WTC11 (cell line): ENCODE measurements at regions not wholly inside any gene's neighbourhood (a gene's known extent, or its start where the extent isn't known, plus 50 kb on each side); places are given as distances from the start of the nearest gene placed in this dataset.

Experiments
- ATAC-seq: fragments of 200-7000 bp; cut with Tn5 transposase; 2 replicates; pipeline ENCODE4 v1.10.0; 2021; ENCODE audit warnings: mild to moderate bottlenecking, moderate library complexity
- CTCF ChIA-PET: fragments of 300-600 bp; sonication (Branson Sonifier 250); formaldehyde crosslinking; loops from one replicate; lab custom pipeline; 2021; ENCODE audit warnings: antibody characterized with exemption; lab: Charles Lee
- POLR2A ChIA-PET: fragments of 350-600 bp; sonication (Branson Sonifier 250); formaldehyde crosslinking; loops from one replicate; lab custom pipeline; 2021; ENCODE audit warnings: antibody characterized with exemption; lab: Charles Lee
- DNase-seq: peaks from one replicate; pipeline ENCODE4 v3.0.0; 2021; ENCODE audit warnings: low spot score
- H3K27ac Mint-ChIP-seq: 2 replicates; pipeline ENCODE4 v1.8.0; 2021; ENCODE audit warnings: mixed read lengths
- H3K27me3 Mint-ChIP-seq: 2 replicates; pipeline ENCODE4 v1.8.0; 2021; ENCODE audit warnings: low read depth, mild to moderate bottlenecking, moderate library complexity, mixed read lengths
- H3K36me3 Mint-ChIP-seq: 2 replicates; pipeline ENCODE4 v1.8.0; 2021; ENCODE audit warnings: mixed read lengths
- H3K4me1 Mint-ChIP-seq: 2 replicates; pipeline ENCODE4 v1.8.0; 2022; ENCODE audit warnings: mixed read lengths
- H3K4me3 Mint-ChIP-seq: 2 replicates; pipeline ENCODE4 v1.8.0; 2021; ENCODE audit warnings: mild to moderate bottlenecking, moderate library complexity, mixed read lengths
- H3K9me3 Mint-ChIP-seq: 2 replicates; pipeline ENCODE4 v1.8.0; 2021; ENCODE audit warnings: mixed read lengths
- FOXK1 ChIP-seq: sonication (generic); formaldehyde crosslinking; IDR thresholded peaks from 2 replicates; pipeline ENCODE4 v1.8.0; 2022; ENCODE audit warnings: mild to moderate bottlenecking, moderate library complexity, missing genetic modification reagents
- GABPB1 ChIP-seq: sonication (generic); formaldehyde crosslinking; IDR thresholded peaks from 2 replicates; pipeline ENCODE4 v1.8.1; 2023; ENCODE audit warnings: mild to moderate bottlenecking, missing genetic modification reagents
- NR1H2 ChIP-seq: sonication (generic); formaldehyde crosslinking; IDR thresholded peaks from 2 replicates; pipeline ENCODE4 v1.9.0; 2021; ENCODE audit warnings: mild to moderate bottlenecking, moderate library complexity, missing genetic modification reagents
- PRRX2 ChIP-seq: fragments of 250-450 bp; sonication (Bioruptor Pico); IDR thresholded peaks from 2 replicates; pipeline ENCODE4 v1.8.0; 2021; ENCODE audit warnings: mild to moderate bottlenecking
- RELA ChIP-seq: sonication (generic); formaldehyde crosslinking; IDR thresholded peaks from 2 replicates; pipeline ENCODE4 v1.8.1; 2022; ENCODE audit warnings: missing genetic modification reagents, mild to moderate bottlenecking, borderline replicate concordance
- ZNF219 ChIP-seq: sonication (generic); formaldehyde crosslinking; IDR thresholded peaks from 2 replicates; pipeline ENCODE4 v1.8.0; 2023; ENCODE audit warnings: missing genetic modification reagents, mild to moderate bottlenecking, borderline replicate concordance
- ZNF396 ChIP-seq: fragments of 250-450 bp; sonication (Bioruptor Pico); IDR thresholded peaks from 2 replicates; pipeline ENCODE4 v1.8.0; 2021; ENCODE audit warnings: mild to moderate bottlenecking, moderate library complexity, borderline replicate concordance
- ZNF423 ChIP-seq: fragments of 250-450 bp; sonication (Bioruptor Pico); IDR thresholded peaks from 2 replicates; pipeline ENCODE4 v2.1.2; 2022; ENCODE audit warnings: mild to moderate bottlenecking, moderate library complexity
- TF ChIP-seq, protein P1 (sequence below): sonication (generic); formaldehyde crosslinking; IDR thresholded peaks from 2 replicates; pipeline ENCODE4 v1.8.1; 2022; ENCODE audit warnings: low read depth, mild to moderate bottlenecking, moderate library complexity, missing genetic modification reagents, borderline replicate concordance
- TF ChIP-seq, protein P2 (sequence below): sonication (generic); formaldehyde crosslinking; IDR thresholded peaks from 2 replicates; pipeline ENCODE4 v1.8.0; 2022; ENCODE audit warnings: mild to moderate bottlenecking, missing genetic modification reagents
- TF ChIP-seq, protein P3 (sequence below): sonication (generic); formaldehyde crosslinking; IDR thresholded peaks from 2 replicates; pipeline ENCODE4 v1.8.1; 2023; ENCODE audit warnings: mild to moderate bottlenecking, missing genetic modification reagents
- TF ChIP-seq, protein P4 (sequence below): fragments of 200-600 bp; IDR thresholded peaks from 2 replicates; pipeline ENCODE4 v1.8.0; 2022; ENCODE audit warnings: antibody characterized with exemption
- TF ChIP-seq, protein P5 (sequence below): sonication (generic); formaldehyde crosslinking; IDR thresholded peaks from 2 replicates; pipeline ENCODE4 v1.8.1; 2022; ENCODE audit warnings: missing genetic modification reagents, borderline replicate concordance
- TF ChIP-seq, protein P6 (sequence below): sonication (generic); formaldehyde crosslinking; IDR thresholded peaks from 2 replicates; pipeline ENCODE4 v1.8.1; 2023; ENCODE audit warnings: mild to moderate bottlenecking, missing genetic modification reagents, moderate library complexity
- TF ChIP-seq, protein P7 (sequence below): fragments of 250-450 bp; sonication (Bioruptor Pico); IDR thresholded peaks from 2 replicates; pipeline ENCODE4 v1.9.0; 2021; ENCODE audit warnings: mild to moderate bottlenecking, borderline replicate concordance

DNA sequence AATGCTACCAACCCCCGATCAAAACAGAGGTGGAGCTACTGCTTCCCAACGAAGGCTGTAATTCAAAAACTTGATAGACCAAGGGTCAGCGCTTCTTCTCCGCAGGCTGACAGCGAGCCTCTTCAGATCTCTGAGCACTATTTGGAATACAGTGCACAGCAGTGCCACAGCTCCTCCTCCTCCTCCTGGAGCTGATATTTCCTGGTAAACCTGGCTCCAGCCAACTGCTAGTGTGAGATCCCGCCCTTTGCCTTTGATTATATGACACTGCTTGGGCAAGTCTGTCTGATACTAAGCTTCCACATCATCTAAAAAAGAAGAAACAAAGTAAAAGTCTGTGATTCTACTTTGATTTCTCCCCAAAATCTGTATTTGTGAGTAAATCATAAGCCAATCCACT lies 710.5 kb downstream of the DACH1 start (continued):
- TF ChIP-seq, protein P1, sequence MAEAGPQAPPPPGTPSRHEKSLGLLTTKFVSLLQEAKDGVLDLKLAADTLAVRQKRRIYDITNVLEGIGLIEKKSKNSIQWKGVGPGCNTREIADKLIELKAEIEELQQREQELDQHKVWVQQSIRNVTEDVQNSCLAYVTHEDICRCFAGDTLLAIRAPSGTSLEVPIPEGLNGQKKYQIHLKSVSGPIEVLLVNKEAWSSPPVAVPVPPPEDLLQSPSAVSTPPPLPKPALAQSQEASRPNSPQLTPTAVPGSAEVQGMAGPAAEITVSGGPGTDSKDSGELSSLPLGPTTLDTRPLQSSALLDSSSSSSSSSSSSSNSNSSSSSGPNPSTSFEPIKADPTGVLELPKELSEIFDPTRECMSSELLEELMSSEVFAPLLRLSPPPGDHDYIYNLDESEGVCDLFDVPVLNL (CRISPR knock-in tag): no peak
- TF ChIP-seq PRRX2 (CRISPR knock-in tag): no peak
- TF ChIP-seq, protein P2, sequence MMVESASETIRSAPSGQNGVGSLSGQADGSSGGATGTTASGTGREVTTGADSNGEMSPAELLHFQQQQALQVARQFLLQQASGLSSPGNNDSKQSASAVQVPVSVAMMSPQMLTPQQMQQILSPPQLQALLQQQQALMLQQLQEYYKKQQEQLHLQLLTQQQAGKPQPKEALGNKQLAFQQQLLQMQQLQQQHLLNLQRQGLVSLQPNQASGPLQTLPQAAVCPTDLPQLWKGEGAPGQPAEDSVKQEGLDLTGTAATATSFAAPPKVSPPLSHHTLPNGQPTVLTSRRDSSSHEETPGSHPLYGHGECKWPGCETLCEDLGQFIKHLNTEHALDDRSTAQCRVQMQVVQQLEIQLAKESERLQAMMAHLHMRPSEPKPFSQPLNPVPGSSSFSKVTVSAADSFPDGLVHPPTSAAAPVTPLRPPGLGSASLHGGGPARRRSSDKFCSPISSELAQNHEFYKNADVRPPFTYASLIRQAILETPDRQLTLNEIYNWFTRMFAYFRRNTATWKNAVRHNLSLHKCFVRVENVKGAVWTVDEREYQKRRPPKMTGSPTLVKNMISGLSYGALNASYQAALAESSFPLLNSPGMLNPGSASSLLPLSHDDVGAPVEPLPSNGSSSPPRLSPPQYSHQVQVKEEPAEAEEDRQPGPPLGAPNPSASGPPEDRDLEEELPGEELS: no peak

DNA sequence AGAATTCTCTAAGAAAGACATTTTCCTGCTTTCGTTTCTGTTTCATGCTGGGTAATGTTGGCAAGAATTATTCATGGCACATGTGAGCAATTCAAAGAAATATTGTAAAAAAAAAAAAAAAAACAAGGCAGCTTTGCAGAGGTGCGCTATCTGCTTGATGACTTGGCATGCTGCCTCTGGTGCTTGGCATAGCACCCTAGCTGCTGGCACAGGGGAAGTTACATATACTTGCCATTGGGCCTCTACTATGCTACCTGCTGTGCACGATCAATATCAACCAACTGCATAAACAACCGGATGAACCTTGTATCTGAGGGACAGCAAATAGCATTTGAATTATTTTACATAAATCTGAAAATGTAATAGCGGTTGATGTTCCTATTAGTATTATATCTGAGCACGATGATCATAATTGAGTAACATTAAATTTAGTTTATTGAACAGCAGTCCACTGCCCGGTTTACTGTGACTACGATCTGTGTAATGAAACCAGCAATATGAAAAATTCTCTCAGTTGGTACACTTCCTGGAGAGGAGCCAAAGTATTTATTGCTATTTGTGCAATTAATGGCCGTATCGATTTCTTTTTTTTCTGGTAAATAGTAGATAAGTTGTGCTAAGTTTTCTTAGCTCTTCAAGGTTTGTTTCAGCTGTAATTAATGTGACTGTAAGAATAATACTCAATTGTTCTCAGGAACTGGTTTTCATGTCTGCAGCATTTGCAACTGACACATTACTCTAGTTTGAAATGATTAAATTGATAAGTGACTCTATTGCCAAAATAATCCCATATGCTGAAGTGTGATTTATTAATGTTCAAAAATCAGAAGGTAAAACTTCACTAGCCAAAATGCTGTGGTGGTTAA lies 717.3 kb downstream of the DACH1 start:
- H3K27ac Mint-ChIP-seq: no peak overlapping the region
- no peaks in the 10 kb centered on the region for H3K4me1 Mint-ChIP-seq
- ATAC-seq (no peak), DNase-seq (no peak)
- POLR2A ChIA-PET: interaction anchor here (0.5 kb wide), 1 partner anchor 383 kb away, joined by 3 read pairs; no protein-coding TSS in a partner anchor
- CTCF ChIA-PET: no interaction called here
- H3K9me3 Mint-ChIP-seq: peaks cover 8% of the 10 kb centered on the region
- TF ChIP-seq, protein P3, sequence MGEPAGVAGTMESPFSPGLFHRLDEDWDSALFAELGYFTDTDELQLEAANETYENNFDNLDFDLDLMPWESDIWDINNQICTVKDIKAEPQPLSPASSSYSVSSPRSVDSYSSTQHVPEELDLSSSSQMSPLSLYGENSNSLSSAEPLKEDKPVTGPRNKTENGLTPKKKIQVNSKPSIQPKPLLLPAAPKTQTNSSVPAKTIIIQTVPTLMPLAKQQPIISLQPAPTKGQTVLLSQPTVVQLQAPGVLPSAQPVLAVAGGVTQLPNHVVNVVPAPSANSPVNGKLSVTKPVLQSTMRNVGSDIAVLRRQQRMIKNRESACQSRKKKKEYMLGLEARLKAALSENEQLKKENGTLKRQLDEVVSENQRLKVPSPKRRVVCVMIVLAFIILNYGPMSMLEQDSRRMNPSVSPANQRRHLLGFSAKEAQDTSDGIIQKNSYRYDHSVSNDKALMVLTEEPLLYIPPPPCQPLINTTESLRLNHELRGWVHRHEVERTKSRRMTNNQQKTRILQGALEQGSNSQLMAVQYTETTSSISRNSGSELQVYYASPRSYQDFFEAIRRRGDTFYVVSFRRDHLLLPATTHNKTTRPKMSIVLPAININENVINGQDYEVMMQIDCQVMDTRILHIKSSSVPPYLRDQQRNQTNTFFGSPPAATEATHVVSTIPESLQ (CRISPR knock-in tag): no peak
- TF ChIP-seq PRRX2 (CRISPR knock-in tag) (no peak), FOXK1 (CRISPR knock-in tag) (no peak), NR1H2 (CRISPR knock-in tag) (no peak), ZNF219 (no peak), ZNF396 (CRISPR knock-in tag) (no peak), RELA (CRISPR knock-in tag) (no peak)
- TF ChIP-seq, protein P4, sequence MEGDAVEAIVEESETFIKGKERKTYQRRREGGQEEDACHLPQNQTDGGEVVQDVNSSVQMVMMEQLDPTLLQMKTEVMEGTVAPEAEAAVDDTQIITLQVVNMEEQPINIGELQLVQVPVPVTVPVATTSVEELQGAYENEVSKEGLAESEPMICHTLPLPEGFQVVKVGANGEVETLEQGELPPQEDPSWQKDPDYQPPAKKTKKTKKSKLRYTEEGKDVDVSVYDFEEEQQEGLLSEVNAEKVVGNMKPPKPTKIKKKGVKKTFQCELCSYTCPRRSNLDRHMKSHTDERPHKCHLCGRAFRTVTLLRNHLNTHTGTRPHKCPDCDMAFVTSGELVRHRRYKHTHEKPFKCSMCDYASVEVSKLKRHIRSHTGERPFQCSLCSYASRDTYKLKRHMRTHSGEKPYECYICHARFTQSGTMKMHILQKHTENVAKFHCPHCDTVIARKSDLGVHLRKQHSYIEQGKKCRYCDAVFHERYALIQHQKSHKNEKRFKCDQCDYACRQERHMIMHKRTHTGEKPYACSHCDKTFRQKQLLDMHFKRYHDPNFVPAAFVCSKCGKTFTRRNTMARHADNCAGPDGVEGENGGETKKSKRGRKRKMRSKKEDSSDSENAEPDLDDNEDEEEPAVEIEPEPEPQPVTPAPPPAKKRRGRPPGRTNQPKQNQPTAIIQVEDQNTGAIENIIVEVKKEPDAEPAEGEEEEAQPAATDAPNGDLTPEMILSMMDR: no peak
- TF ChIP-seq, protein P5, sequence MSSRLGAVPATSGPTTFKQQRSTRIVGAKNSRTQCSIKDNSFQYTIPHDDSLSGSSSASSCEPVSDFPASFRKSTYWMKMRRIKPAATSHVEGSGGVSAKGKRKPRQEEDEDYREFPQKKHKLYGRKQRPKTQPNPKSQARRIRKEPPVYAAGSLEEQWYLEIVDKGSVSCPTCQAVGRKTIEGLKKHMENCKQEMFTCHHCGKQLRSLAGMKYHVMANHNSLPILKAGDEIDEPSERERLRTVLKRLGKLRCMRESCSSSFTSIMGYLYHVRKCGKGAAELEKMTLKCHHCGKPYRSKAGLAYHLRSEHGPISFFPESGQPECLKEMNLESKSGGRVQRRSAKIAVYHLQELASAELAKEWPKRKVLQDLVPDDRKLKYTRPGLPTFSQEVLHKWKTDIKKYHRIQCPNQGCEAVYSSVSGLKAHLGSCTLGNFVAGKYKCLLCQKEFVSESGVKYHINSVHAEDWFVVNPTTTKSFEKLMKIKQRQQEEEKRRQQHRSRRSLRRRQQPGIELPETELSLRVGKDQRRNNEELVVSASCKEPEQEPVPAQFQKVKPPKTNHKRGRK (CRISPR knock-in tag): no peak
- H3K27me3 Mint-ChIP-seq: no peaks in the 10 kb centered on the region
- no peak overlapping the region for H3K4me3 Mint-ChIP-seq
- H3K36me3 Mint-ChIP-seq: no peaks in the 10 kb centered on the region

DNA sequence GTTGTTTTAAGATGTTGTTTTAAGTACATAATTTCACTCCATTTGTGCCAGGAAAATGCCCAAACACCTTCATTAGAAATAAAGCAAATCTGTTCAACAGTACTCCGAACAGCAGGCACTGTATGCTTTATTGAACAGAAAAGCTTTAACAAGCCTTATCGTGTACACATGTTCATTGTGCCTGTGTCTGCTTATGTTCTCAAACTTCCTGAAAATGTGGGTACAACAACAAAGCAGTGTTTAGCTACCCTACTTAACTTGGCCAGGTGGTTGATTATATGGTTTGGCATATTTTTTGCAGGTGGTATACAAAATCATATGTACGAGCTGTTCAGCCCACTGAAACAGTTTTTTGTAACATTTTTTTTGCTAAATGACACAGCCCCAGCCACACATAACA lies 718.0 kb downstream of the DACH1 start:
- DNase-seq (no peak), ATAC-seq (no peak)
- H3K27ac Mint-ChIP-seq: no peak overlapping the region
- ChIA-PET POLR2A (interaction anchor here (0.5 kb wide), 1 partner anchor 384 kb away, joined by 3 read pairs; no protein-coding TSS in a partner anchor), CTCF (no interaction called here)
- H3K9me3 Mint-ChIP-seq: peaks cover 1% of the 10 kb centered on the region; the same call in 1 of the 2 replicates
- no peaks in the 10 kb centered on the region for H3K4me1 Mint-ChIP-seq
- no peak overlapping the region for H3K4me3 Mint-ChIP-seq
- no peaks in the 10 kb centered on the region for H3K27me3 Mint-ChIP-seq
- no peaks in the 10 kb centered on the region for H3K36me3 Mint-ChIP-seq
- TF ChIP-seq, protein P6, sequence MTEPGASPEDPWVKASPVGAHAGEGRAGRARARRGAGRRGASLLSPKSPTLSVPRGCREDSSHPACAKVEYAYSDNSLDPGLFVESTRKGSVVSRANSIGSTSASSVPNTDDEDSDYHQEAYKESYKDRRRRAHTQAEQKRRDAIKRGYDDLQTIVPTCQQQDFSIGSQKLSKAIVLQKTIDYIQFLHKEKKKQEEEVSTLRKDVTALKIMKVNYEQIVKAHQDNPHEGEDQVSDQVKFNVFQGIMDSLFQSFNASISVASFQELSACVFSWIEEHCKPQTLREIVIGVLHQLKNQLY: no peak
- TF ChIP-seq, protein P7, sequence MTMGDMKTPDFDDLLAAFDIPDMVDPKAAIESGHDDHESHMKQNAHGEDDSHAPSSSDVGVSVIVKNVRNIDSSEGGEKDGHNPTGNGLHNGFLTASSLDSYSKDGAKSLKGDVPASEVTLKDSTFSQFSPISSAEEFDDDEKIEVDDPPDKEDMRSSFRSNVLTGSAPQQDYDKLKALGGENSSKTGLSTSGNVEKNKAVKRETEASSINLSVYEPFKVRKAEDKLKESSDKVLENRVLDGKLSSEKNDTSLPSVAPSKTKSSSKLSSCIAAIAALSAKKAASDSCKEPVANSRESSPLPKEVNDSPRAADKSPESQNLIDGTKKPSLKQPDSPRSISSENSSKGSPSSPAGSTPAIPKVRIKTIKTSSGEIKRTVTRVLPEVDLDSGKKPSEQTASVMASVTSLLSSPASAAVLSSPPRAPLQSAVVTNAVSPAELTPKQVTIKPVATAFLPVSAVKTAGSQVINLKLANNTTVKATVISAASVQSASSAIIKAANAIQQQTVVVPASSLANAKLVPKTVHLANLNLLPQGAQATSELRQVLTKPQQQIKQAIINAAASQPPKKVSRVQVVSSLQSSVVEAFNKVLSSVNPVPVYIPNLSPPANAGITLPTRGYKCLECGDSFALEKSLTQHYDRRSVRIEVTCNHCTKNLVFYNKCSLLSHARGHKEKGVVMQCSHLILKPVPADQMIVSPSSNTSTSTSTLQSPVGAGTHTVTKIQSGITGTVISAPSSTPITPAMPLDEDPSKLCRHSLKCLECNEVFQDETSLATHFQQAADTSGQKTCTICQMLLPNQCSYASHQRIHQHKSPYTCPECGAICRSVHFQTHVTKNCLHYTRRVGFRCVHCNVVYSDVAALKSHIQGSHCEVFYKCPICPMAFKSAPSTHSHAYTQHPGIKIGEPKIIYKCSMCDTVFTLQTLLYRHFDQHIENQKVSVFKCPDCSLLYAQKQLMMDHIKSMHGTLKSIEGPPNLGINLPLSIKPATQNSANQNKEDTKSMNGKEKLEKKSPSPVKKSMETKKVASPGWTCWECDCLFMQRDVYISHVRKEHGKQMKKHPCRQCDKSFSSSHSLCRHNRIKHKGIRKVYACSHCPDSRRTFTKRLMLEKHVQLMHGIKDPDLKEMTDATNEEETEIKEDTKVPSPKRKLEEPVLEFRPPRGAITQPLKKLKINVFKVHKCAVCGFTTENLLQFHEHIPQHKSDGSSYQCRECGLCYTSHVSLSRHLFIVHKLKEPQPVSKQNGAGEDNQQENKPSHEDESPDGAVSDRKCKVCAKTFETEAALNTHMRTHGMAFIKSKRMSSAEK (CRISPR knock-in tag): no peak
- TF ChIP-seq GABPB1 (CRISPR knock-in tag): no peak
- TF ChIP-seq ZNF423 (CRISPR knock-in tag): no peak
